ENCODE measurements at regions not wholly inside any gene's neighbourhood (a gene's known extent, or its start where the extent isn't known, plus 50 kb on each side); places are given as distances from the start of the nearest gene placed in this dataset.
"Not testable (repeated sequence)": the region's sequence is repeated elsewhere in the genome, so short reads cannot be mapped to it uniquely, and the experiment has no call there.

GRCh38 chr16:79988721-79989220 is 388.2 kb upstream of the MAF start:
- H3K4me3 ChIP-seq (replicated peaks; ENCODE audit: low read depth, low read length): no peak overlapping the region
- TF ChIP-seq CTCF (IDR thresholded peaks at IDR 0.05; ENCODE audit: low read length, missing control alignments): no peak
- DNase-seq (ENCODE audit: low read depth): no peak

GRCh38 chr16:79988089-79988488 is 387.6 kb upstream of the MAF start:
- no peak for DNase-seq (ENCODE audit: low read depth)
- no peak overlapping the region for H3K4me3 ChIP-seq (replicated peaks; ENCODE audit: low read depth, low read length)
- no peak for TF ChIP-seq CTCF (IDR thresholded peaks at IDR 0.05; ENCODE audit: low read length, missing control alignments)

- DNase-seq (ENCODE audit: low read depth): no peak
- no peak overlapping the region for H3K4me3 ChIP-seq (replicated peaks; ENCODE audit: low read depth, low read length)
- no peak for TF ChIP-seq CTCF (IDR thresholded peaks at IDR 0.05; ENCODE audit: low read length, missing control alignments)
These were observed 385.8 kb upstream of the MAF start for GRCh38 chr16:79986352-79986751.

GRCh38 chr16:79985606-79986005 is 385.1 kb upstream of the MAF start:
- no peak overlapping the region for H3K4me3 ChIP-seq (replicated peaks; ENCODE audit: low read depth, low read length)
- DNase-seq (ENCODE audit: low read depth): no peak
- no peak for TF ChIP-seq CTCF (IDR thresholded peaks at IDR 0.05; ENCODE audit: low read length, missing control alignments)

GRCh38 chr16:79984149-79984548 is 383.6 kb upstream of the MAF start:
- H3K4me3 ChIP-seq (replicated peaks; ENCODE audit: low read depth, low read length); DNase-seq (ENCODE audit: low read depth): not testable (repeated sequence)

GRCh38 chr16:79982862-79983261 is 382.3 kb upstream of the MAF start:
- DNase-seq (ENCODE audit: low read depth): no peak
- no peak for TF ChIP-seq CTCF (IDR thresholded peaks at IDR 0.05; ENCODE audit: low read length, missing control alignments)
- H3K4me3 ChIP-seq (replicated peaks; ENCODE audit: low read depth, low read length): no peak overlapping the region

GRCh38 chr16:79982361-79982760 is 381.8 kb upstream of the MAF start:
- H3K4me3 ChIP-seq (replicated peaks; ENCODE audit: low read depth, low read length): no peak overlapping the region
- DNase-seq (ENCODE audit: low read depth): no peak
- TF ChIP-seq CTCF (IDR thresholded peaks at IDR 0.05; ENCODE audit: low read length, missing control alignments): no peak
